DND-41 (cell line): ENCODE measurements at regions not wholly inside any gene's neighbourhood (a gene's known extent, or its start where the extent isn't known, plus 50 kb on each side); places are given as distances from the start of the nearest gene placed in this dataset.

ENCODE experiments used
- EZH2 ChIP-seq: IDR thresholded peaks from 3 replicates; pipeline ENCODE4 v1.6.1; 2012; ENCODE audit warnings: borderline replicate concordance, low read depth, mild to moderate bottlenecking, moderate library complexity, low read length, inconsistent platforms; ENCODE audit not compliant: severe bottlenecking
- TF ChIP-seq, protein P1 (sequence below): IDR thresholded peaks from 2 replicates; pipeline ENCODE4 v1.5.1; 2012; ENCODE audit warnings: borderline replicate concordance, low read length, moderate library complexity, mild to moderate bottlenecking; ENCODE audit not compliant: poor library complexity, severe bottlenecking; ENCODE audit errors: extremely low read depth

GRCh38 chr4:186936496-186937375, 213.1 kb upstream of the FAT1 start:
- TF ChIP-seq, protein P1, sequence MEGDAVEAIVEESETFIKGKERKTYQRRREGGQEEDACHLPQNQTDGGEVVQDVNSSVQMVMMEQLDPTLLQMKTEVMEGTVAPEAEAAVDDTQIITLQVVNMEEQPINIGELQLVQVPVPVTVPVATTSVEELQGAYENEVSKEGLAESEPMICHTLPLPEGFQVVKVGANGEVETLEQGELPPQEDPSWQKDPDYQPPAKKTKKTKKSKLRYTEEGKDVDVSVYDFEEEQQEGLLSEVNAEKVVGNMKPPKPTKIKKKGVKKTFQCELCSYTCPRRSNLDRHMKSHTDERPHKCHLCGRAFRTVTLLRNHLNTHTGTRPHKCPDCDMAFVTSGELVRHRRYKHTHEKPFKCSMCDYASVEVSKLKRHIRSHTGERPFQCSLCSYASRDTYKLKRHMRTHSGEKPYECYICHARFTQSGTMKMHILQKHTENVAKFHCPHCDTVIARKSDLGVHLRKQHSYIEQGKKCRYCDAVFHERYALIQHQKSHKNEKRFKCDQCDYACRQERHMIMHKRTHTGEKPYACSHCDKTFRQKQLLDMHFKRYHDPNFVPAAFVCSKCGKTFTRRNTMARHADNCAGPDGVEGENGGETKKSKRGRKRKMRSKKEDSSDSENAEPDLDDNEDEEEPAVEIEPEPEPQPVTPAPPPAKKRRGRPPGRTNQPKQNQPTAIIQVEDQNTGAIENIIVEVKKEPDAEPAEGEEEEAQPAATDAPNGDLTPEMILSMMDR = no peak
- no peak for TF ChIP-seq EZH2
